ENCODE measurements at regions not wholly inside any gene's neighbourhood (a gene's known extent, or its start where the extent isn't known, plus 50 kb on each side); places are given as distances from the start of the nearest gene placed in this dataset.

DNA sequence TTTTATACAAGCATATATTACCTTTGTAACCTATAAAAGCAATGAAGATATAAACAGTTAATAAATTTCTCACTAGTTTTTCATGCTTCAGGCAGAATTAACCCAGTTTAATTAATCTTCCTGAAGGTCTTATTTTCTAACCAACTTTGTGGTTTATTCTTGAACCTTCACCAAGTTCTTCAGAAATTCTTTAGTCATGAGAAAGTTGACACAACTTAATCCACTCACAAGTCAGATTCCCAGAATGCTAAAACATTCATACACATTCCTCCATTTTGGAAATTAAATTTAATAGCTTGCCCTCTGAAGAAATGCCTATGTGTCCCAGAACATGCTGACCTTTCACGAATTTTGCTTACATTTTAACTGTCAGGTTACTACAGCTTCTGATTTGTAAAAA is 105.4 kb upstream of the PAM start:
- H3K4me2 ChIP-seq (ENCODE audit: low read depth, low read length), result no peak overlapping the region
- no peaks in the 10 kb centered on the region for H3K4me1 ChIP-seq (ENCODE audit: low read length)
- H2AFZ ChIP-seq (ENCODE audit: low read length), result no peak overlapping the region
- H3K79me2 ChIP-seq (ENCODE audit: low read length), result no peaks in the 10 kb centered on the region
- no peaks in the 10 kb centered on the region for H4K20me1 ChIP-seq (ENCODE audit: insufficient read depth, low read length)
- H3K27me3 ChIP-seq (replicated peaks; ENCODE audit: insufficient read depth, low read length), result no peaks in the 10 kb centered on the region
- no peak overlapping the region for H3K4me3 ChIP-seq (ENCODE audit: low read length)
- H3K36me3 ChIP-seq (replicated peaks; ENCODE audit: insufficient read depth, low read length), result no peaks in the 10 kb centered on the region
- TF ChIP-seq EZH2phosphoT487 (IDR thresholded peaks at IDR 0.05; ENCODE audit: low read length), result no peak
- TF ChIP-seq EZH2 (optimal IDR thresholded peaks at IDR 0.05; ENCODE audit: low read depth, low read length), result no peak
- TF ChIP-seq, protein P1, sequence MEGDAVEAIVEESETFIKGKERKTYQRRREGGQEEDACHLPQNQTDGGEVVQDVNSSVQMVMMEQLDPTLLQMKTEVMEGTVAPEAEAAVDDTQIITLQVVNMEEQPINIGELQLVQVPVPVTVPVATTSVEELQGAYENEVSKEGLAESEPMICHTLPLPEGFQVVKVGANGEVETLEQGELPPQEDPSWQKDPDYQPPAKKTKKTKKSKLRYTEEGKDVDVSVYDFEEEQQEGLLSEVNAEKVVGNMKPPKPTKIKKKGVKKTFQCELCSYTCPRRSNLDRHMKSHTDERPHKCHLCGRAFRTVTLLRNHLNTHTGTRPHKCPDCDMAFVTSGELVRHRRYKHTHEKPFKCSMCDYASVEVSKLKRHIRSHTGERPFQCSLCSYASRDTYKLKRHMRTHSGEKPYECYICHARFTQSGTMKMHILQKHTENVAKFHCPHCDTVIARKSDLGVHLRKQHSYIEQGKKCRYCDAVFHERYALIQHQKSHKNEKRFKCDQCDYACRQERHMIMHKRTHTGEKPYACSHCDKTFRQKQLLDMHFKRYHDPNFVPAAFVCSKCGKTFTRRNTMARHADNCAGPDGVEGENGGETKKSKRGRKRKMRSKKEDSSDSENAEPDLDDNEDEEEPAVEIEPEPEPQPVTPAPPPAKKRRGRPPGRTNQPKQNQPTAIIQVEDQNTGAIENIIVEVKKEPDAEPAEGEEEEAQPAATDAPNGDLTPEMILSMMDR (IDR thresholded peaks at IDR 0.05; ENCODE audit: low read length), result no peak
- H3K9me2 ChIP-seq (replicated peaks; ENCODE audit: insufficient read depth, low read length), result no peaks in the 10 kb centered on the region
- no peak for DNase-seq
- H3F3A ChIP-seq (ENCODE audit: insufficient read depth, low read length), result no peaks in the 10 kb centered on the region
- no peak overlapping the region for H3K9ac ChIP-seq (ENCODE audit: low read length)
- H3K27ac ChIP-seq (ENCODE audit: low read length), result no peak overlapping the region
- no peaks in the 10 kb centered on the region for H3K9me3 ChIP-seq (replicated peaks; ENCODE audit: insufficient read depth, low read length)

DNA sequence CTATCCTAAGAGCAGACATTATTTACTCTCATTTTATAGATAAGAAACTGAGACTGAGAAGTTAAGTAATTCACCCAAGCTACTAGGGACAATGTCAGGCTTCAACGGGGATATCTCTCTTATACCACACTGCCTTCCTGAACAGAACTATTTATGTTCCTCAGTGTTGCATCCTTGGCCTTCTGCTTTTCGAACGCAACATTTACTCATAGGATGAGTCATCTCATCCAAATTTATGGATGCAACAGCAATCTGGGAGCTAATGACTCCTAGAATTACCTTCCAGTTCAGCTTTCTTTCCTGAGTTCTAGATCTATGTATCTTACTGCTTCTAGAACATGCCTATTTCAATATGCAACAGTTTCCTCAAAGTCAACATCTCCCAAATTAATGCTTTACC is 103.6 kb upstream of the PAM start:
- Histone ChIP-seq H3K9me3 (replicated peaks; ENCODE audit: insufficient read depth, low read length) (no peaks in the 10 kb centered on the region), H3K36me3 (replicated peaks; ENCODE audit: insufficient read depth, low read length) (no peaks in the 10 kb centered on the region), H3K9ac (ENCODE audit: low read length) (no peak overlapping the region), H3K4me2 (ENCODE audit: low read depth, low read length) (no peak overlapping the region), H3K4me1 (ENCODE audit: low read length) (no peaks in the 10 kb centered on the region), H3K27ac (ENCODE audit: low read length) (no peak overlapping the region), H2AFZ (ENCODE audit: low read length) (no peak overlapping the region), H3K9me2 (replicated peaks; ENCODE audit: insufficient read depth, low read length) (no peaks in the 10 kb centered on the region), H3K4me3 (ENCODE audit: low read length) (no peak overlapping the region), H4K20me1 (ENCODE audit: insufficient read depth, low read length) (no peaks in the 10 kb centered on the region), H3F3A (ENCODE audit: insufficient read depth, low read length) (no peaks in the 10 kb centered on the region), H3K79me2 (ENCODE audit: low read length) (no peaks in the 10 kb centered on the region), H3K27me3 (replicated peaks; ENCODE audit: insufficient read depth, low read length) (no peaks in the 10 kb centered on the region)
- no peak for DNase-seq
- TF ChIP-seq EZH2phosphoT487 (IDR thresholded peaks at IDR 0.05; ENCODE audit: low read length) (no peak), EZH2 (optimal IDR thresholded peaks at IDR 0.05; ENCODE audit: low read depth, low read length) (no peak)
- TF ChIP-seq, protein P1 (IDR thresholded peaks at IDR 0.05; ENCODE audit: low read length), result no peak

GRCh38 chr5:102654559-102655349 is 100.4 kb upstream of the PAM start:
- Histone ChIP-seq H3K9me2 (replicated peaks; ENCODE audit: insufficient read depth, low read length) (no peaks in the 10 kb centered on the region), H4K20me1 (ENCODE audit: insufficient read depth, low read length) (no peaks in the 10 kb centered on the region), H3K79me2 (ENCODE audit: low read length) (no peaks in the 10 kb centered on the region), H3K27ac (ENCODE audit: low read length) (no peak overlapping the region), H3K27me3 (replicated peaks; ENCODE audit: insufficient read depth, low read length) (no peaks in the 10 kb centered on the region), H3K4me3 (ENCODE audit: low read length) (no peak overlapping the region), H3K9me3 (replicated peaks; ENCODE audit: insufficient read depth, low read length) (no peaks in the 10 kb centered on the region), H3K4me2 (ENCODE audit: low read depth, low read length) (no peak overlapping the region), H3K36me3 (replicated peaks; ENCODE audit: insufficient read depth, low read length) (no peaks in the 10 kb centered on the region), H3K4me1 (ENCODE audit: low read length) (no peaks in the 10 kb centered on the region), H2AFZ (ENCODE audit: low read length) (no peak overlapping the region), H3K9ac (ENCODE audit: low read length) (no peak overlapping the region), H3F3A (ENCODE audit: insufficient read depth, low read length) (no peaks in the 10 kb centered on the region)
- TF ChIP-seq EZH2 (optimal IDR thresholded peaks at IDR 0.05; ENCODE audit: low read depth, low read length), result no peak
- TF ChIP-seq, protein P1 (IDR thresholded peaks at IDR 0.05; ENCODE audit: low read length), result no peak
- TF ChIP-seq EZH2phosphoT487 (IDR thresholded peaks at IDR 0.05; ENCODE audit: low read length), result no peak
- DNase-seq, result no peak

All from MM.1S (cell line).